Neutrophil (primary cell): ENCODE measurements at regions not wholly inside any gene's neighbourhood (a gene's known extent, or its start where the extent isn't known, plus 50 kb on each side); places are given as distances from the start of the nearest gene placed in this dataset.

Experiments used
- H3K27ac ChIP-seq: fragments of 200-600 bp; sonication (generic); 2 replicates; pipeline ENCODE4 v1.5.1; 2016; ENCODE audit warnings: mild to moderate bottlenecking, moderate library complexity
- H3K27me3 ChIP-seq: fragments of 200-600 bp; sonication (generic); 2 replicates; pipeline ENCODE4 v1.6.0; 2016; ENCODE audit warnings: mild to moderate bottlenecking
- H3K36me3 ChIP-seq: fragments of 200-600 bp; sonication (generic); 2 replicates; pipeline ENCODE4 v1.5.1; 2017
- H3K4me1 ChIP-seq, 2 experiments: fragments of 200-600 bp in 1 of 2; sonication (generic) in 1 of 2; 1 replicate in 1 of 2; 2 replicates in 1 of 2; pipeline versions ENCODE4 v1.5.1 to v1.6.1; 2013 to 2016; ENCODE audit warnings: low read depth in 1 of 2, low read length in 1 of 2, mild to moderate bottlenecking in 1 of 2, moderate library complexity in 1 of 2; ENCODE audit not compliant: control insufficient read depth in 1 of 2, insufficient read depth in 1 of 2
- H3K4me3 ChIP-seq, 2 experiments: fragments of 200-600 bp in 1 of 2; sonication (generic) in 1 of 2; 1 replicate in 1 of 2; 2 replicates in 1 of 2; pipeline ENCODE4 v1.5.1; 2013 to 2016; ENCODE audit warnings: low read depth in 1 of 2, low read length in 1 of 2, mild to moderate bottlenecking in 1 of 2, moderate library complexity in 1 of 2
- H3K9me3 ChIP-seq: fragments of 200-600 bp; sonication (generic); 2 replicates; pipeline ENCODE4 v1.5.1; 2016
- TF ChIP-seq, protein P1 (sequence below): fragments of 200-600 bp; sonication (generic); IDR thresholded peaks from 2 replicates; pipeline ENCODE4 v1.5.1; 2016; ENCODE audit warnings: antibody characterized with exemption

DNA sequence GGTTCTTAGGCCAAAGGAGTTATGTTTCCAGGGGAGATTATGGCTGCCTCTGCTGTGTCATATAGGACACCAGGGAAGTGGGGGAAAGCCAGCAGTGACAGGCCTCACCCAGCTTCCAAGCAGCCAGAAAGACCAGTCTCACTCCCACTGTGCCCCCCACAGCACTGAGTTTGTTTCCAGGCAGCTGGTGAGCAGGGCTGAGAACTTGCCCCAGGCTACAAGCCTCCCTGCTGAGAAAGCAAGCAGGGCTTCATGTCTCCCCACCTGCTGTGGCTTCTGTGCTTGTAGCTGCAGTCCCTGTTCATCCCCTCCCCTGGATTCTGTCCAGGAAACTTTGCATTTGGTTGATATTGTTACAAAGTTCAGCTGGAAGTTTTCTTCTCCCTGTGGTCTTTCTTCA, 376.3 kb downstream of the PDCD6IP start:
- TF ChIP-seq, protein P1, sequence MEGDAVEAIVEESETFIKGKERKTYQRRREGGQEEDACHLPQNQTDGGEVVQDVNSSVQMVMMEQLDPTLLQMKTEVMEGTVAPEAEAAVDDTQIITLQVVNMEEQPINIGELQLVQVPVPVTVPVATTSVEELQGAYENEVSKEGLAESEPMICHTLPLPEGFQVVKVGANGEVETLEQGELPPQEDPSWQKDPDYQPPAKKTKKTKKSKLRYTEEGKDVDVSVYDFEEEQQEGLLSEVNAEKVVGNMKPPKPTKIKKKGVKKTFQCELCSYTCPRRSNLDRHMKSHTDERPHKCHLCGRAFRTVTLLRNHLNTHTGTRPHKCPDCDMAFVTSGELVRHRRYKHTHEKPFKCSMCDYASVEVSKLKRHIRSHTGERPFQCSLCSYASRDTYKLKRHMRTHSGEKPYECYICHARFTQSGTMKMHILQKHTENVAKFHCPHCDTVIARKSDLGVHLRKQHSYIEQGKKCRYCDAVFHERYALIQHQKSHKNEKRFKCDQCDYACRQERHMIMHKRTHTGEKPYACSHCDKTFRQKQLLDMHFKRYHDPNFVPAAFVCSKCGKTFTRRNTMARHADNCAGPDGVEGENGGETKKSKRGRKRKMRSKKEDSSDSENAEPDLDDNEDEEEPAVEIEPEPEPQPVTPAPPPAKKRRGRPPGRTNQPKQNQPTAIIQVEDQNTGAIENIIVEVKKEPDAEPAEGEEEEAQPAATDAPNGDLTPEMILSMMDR = no peak
- Histone ChIP-seq H3K27me3 (no peaks in the 10 kb centered on the region), H3K9me3 (no peaks in the 10 kb centered on the region), H3K4me1 (no peaks in the 10 kb centered on the region), H3K36me3 (no peaks in the 10 kb centered on the region), H3K4me3 (no peak overlapping the region), H3K27ac (no peak overlapping the region)

DNA sequence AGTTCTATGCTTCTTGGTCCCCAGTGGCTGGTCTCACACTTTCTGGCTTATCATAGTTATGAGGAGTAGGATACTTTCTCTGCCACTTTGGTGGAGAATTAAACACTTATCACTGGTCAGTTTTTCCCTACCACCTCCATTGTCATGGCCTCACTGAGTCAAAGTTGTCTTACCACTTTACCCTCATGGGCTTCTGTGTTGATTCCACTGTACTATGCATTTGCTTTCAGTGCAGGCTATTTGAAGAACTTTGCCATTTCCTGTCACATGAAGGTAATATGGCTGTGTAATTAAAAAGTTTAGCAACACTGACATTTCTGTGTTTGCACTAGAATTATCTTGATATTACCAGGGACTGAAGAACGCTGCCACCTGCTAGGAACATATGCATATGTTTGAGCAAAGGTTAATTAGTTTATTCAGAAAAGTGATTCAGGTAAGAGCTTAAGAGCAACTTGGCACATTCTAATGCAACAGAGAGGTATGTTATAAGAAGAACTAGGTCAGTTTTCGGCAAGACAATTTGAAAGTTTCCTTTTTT, 377.3 kb downstream of the PDCD6IP start:
- H3K27me3 ChIP-seq = no peaks in the 10 kb centered on the region
- H3K4me1 ChIP-seq = no peaks in the 10 kb centered on the region
- no peaks in the 10 kb centered on the region for H3K36me3 ChIP-seq
- TF ChIP-seq, protein P1 = no peak
- H3K27ac ChIP-seq = no peak overlapping the region
- H3K9me3 ChIP-seq = no peaks in the 10 kb centered on the region
- no peak overlapping the region for H3K4me3 ChIP-seq

DNA sequence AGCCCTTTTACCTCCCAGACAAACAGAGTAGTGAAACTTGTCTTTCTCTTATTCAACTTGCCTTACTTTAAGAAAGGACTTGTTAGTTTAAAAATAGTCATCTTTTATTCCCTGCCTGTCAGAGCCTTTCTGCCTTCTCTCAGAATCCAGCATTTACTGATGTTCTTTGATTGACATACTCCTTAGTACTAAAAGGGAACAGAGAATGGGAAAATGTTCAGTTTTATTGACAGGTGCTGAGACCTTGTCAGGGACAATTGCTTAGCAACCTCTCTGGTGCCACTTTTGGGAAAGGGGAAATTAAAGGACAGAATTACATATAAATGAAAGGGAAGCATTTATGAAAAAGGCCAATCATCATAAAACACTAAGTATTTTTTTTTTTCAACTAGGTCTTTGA, 378.3 kb downstream of the PDCD6IP start:
- Histone ChIP-seq H3K9me3 (no peaks in the 10 kb centered on the region), H3K4me1 (no peaks in the 10 kb centered on the region), H3K27ac (no peak overlapping the region), H3K4me3 (no peak overlapping the region), H3K27me3 (no peaks in the 10 kb centered on the region), H3K36me3 (no peaks in the 10 kb centered on the region)
- TF ChIP-seq, protein P1 = no peak

DNA sequence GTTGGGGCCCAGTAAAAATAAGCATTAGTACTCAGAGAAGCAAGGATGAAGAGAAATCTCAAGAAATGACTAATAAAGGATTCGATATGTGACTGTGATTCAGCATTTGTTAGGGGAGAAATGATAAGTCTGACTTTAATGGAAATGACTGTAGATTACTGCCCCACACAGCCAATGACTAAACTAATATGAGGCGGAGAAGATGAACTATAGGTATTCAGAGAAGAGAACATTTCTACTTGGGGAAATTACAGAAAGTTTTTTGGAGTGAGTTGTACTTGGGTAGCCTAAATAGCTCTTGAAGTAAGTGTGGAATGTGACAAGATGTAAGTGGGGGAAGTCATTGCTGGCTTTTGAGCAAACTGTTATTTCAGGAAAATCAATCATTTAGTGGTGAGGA, 380.0 kb downstream of the PDCD6IP start:
- TF ChIP-seq, protein P1 = no peak
- Histone ChIP-seq H3K27ac (no peak overlapping the region), H3K36me3 (no peaks in the 10 kb centered on the region), H3K4me3 (no peak overlapping the region), H3K4me1 (no peaks in the 10 kb centered on the region), H3K27me3 (no peaks in the 10 kb centered on the region), H3K9me3 (no peaks in the 10 kb centered on the region)

DNA sequence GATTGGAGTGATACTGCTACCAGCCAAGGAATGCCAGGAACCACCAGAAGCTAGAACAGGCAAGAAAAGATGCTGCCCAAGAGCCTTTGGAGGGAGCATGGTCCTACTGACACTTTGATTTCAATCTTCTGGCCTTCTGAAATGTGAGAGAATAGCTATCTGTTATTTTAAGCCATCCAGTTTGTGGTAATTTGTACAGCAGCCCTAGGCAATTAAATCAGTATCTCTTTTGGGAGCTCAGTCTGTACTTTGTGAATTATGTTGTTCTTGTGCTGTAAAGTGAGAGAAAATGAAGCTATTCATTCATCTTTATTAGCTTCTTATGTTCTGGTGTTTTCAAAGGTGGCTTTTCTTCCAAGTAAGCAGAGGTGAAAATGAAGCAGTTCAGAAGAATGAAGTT, 381.3 kb downstream of the PDCD6IP start:
- Histone ChIP-seq H3K36me3 (no peaks in the 10 kb centered on the region), H3K9me3 (no peaks in the 10 kb centered on the region), H3K27ac (no peak overlapping the region), H3K4me1 (no peaks in the 10 kb centered on the region), H3K4me3 (no peak overlapping the region), H3K27me3 (no peaks in the 10 kb centered on the region)
- TF ChIP-seq, protein P1 = no peak

DNA sequence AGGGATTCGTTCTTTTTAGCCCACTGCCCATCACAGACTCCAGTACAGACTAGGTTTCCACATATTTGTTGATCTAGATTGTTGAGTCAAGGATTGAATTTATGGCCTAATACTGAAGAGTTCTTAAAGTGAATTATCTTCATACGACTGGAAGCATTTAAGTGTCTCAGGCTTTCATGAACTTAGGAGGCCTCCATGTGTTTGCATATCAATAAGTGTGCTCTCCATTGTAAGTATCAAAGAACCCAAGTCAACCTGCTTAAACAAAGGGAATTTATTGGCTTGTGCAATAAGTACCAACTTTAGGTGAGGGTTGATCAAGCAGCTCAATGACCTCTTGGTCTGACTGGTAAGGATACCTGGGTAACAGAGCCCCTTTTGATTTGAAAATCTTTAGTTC, 382.1 kb downstream of the PDCD6IP start:
- Histone ChIP-seq H3K4me1 (no peaks in the 10 kb centered on the region), H3K9me3 (no peaks in the 10 kb centered on the region), H3K36me3 (no peaks in the 10 kb centered on the region), H3K27ac (no peak overlapping the region), H3K27me3 (no peaks in the 10 kb centered on the region), H3K4me3 (no peak overlapping the region)
- TF ChIP-seq, protein P1 = no peak
